SK-N-SH treated with all-trans-retinoic acid at 6 μM for 48 hours (cell line): ENCODE measurements at regions not wholly inside any gene's neighbourhood (a gene's known extent, or its start where the extent isn't known, plus 50 kb on each side); places are given as distances from the start of the nearest gene placed in this dataset.

ENCODE experiments used
- ATAC-seq: fragments of 200-7000 bp; cut with Tn5 transposase; 3 replicates; pipeline ENCODE4 v1.9.1; 2020; ENCODE audit warnings: mild to moderate bottlenecking, moderate library complexity
- ARNTL ChIP-seq: fragments of 450-650 bp; formaldehyde crosslinking; IDR thresholded peaks from 2 replicates; pipeline ENCODE4 v1.5.0; 2020; ENCODE audit warnings: low read depth, mild to moderate bottlenecking, moderate library complexity, borderline replicate concordance
- BACH2 ChIP-seq: fragments of 250-450 bp; sonication (Bioruptor Pico); IDR thresholded peaks from 2 replicates; pipeline ENCODE4 v1.9.0; 2021; ENCODE audit warnings: mild to moderate bottlenecking, borderline replicate concordance
- CREB5 ChIP-seq: fragments of 250-450 bp; sonication (Bioruptor Pico); IDR thresholded peaks from 2 replicates; pipeline ENCODE4 v1.5.1; 2020; ENCODE audit warnings: low read depth, mild to moderate bottlenecking, moderate library complexity
- CSRNP3 ChIP-seq: fragments of 250-450 bp; sonication (Bioruptor Pico); IDR thresholded peaks from 2 replicates; pipeline ENCODE4 v1.5.1; 2021; ENCODE audit warnings: mild to moderate bottlenecking, moderate library complexity
- ESRRG ChIP-seq: fragments of 250-450 bp; sonication (Bioruptor Pico); IDR thresholded peaks from 2 replicates; pipeline ENCODE4 v1.6.1; 2021; ENCODE audit warnings: mild to moderate bottlenecking
- GLIS3 ChIP-seq: fragments of 250-450 bp; sonication (Bioruptor Pico); IDR thresholded peaks from 2 replicates; pipeline ENCODE4 v1.5.0; 2020; ENCODE audit warnings: mild to moderate bottlenecking, moderate library complexity
- ISL1 ChIP-seq: fragments of 250-450 bp; sonication (Bioruptor Pico); IDR thresholded peaks from 2 replicates; pipeline ENCODE4 v2.1.2; 2022; ENCODE audit warnings: mild to moderate bottlenecking, moderate library complexity
- PATZ1 ChIP-seq: fragments of 250-450 bp; sonication (Bioruptor Pico); IDR thresholded peaks from 2 replicates; pipeline ENCODE4 v1.8.0; 2020; ENCODE audit warnings: mild to moderate bottlenecking, moderate library complexity, borderline replicate concordance
- POU6F1 ChIP-seq: fragments of 250-450 bp; sonication (Bioruptor Pico); IDR thresholded peaks from 2 replicates; pipeline ENCODE4 v1.8.0; 2021; ENCODE audit warnings: low read depth, mild to moderate bottlenecking, moderate library complexity, borderline replicate concordance
- PPARA ChIP-seq: fragments of 250-450 bp; sonication (Bioruptor Pico); IDR thresholded peaks from 2 replicates; pipeline ENCODE4 v1.5.0; 2020; ENCODE audit warnings: mild to moderate bottlenecking, borderline replicate concordance
- SNAI2 ChIP-seq: fragments of 250-450 bp; sonication (Bioruptor Pico); IDR thresholded peaks from 2 replicates; pipeline ENCODE4 v1.5.0; 2020; ENCODE audit warnings: mild to moderate bottlenecking, moderate library complexity
- TCF4 ChIP-seq: fragments of 250-450 bp; sonication (Bioruptor Pico); IDR thresholded peaks from 2 replicates; pipeline ENCODE4 v1.8.0; 2021; ENCODE audit warnings: mild to moderate bottlenecking, moderate library complexity, borderline replicate concordance
- ZC3H10 ChIP-seq: fragments of 250-450 bp; sonication (Bioruptor Pico); IDR thresholded peaks from 2 replicates; pipeline ENCODE4 v1.5.1; 2021; ENCODE audit warnings: mild to moderate bottlenecking, moderate library complexity
- ZFP3 ChIP-seq: fragments of 250-450 bp; sonication (Bioruptor Pico); IDR thresholded peaks from 2 replicates; pipeline ENCODE4 v1.5.0; 2020; ENCODE audit warnings: mild to moderate bottlenecking, moderate library complexity
- ZFP30 ChIP-seq: fragments of 450-650 bp; formaldehyde crosslinking; IDR thresholded peaks from 2 replicates; pipeline ENCODE4 v1.5.0; 2022; ENCODE audit warnings: mild to moderate bottlenecking, moderate library complexity
- ZNF565 ChIP-seq: fragments of 450-650 bp; formaldehyde crosslinking; conservative IDR thresholded peaks from 2 replicates; pipeline ENCODE4 v1.5.0; 2020; ENCODE audit warnings: low read depth, mild to moderate bottlenecking, moderate library complexity
- ZNF70 ChIP-seq: fragments of 450-650 bp; formaldehyde crosslinking; IDR thresholded peaks from 2 replicates; pipeline ENCODE4 v1.5.0; 2020; ENCODE audit warnings: mild to moderate bottlenecking, moderate library complexity
- ZNF8 ChIP-seq: fragments of 450-650 bp; formaldehyde crosslinking; IDR thresholded peaks from 2 replicates; pipeline ENCODE4 v1.5.0; 2020; ENCODE audit warnings: mild to moderate bottlenecking, moderate library complexity

GRCh38 chr21:27157097-27157496 is 190.2 kb upstream of the ADAMTS5 start (continued):
- TF ChIP-seq CSRNP3 (CRISPR knock-in tag) (no peak), ZC3H10 (CRISPR knock-in tag) (no peak), BACH2 (CRISPR knock-in tag) (no peak), PPARA (CRISPR knock-in tag) (no peak)

GRCh38 chr21:27156666-27157065 is 189.8 kb upstream of the ADAMTS5 start:
- TF ChIP-seq ZNF70 (no peak), ARNTL (CRISPR knock-in tag) (no peak), CREB5 (no peak), ZFP30 (CRISPR knock-in tag) (no peak), ZFP3 (CRISPR knock-in tag) (no peak), ISL1 (CRISPR knock-in tag) (no peak), ZNF565 (CRISPR knock-in tag) (no peak), PPARA (CRISPR knock-in tag) (no peak), TCF4 (no peak), SNAI2 (CRISPR knock-in tag) (no peak), POU6F1 (CRISPR knock-in tag) (no peak), BACH2 (CRISPR knock-in tag) (no peak), CSRNP3 (CRISPR knock-in tag) (no peak), ESRRG (CRISPR knock-in tag) (no peak), GLIS3 (no peak)
- ATAC-seq, result no peak

- no peak for ATAC-seq
These were observed 188.2 kb upstream of the ADAMTS5 start for GRCh38 chr21:27155130-27155500.

More at GRCh38 chr21:27155130-27155500, 188.2 kb upstream of the ADAMTS5 start:
- TF ChIP-seq CREB5, result no peak
- TF ChIP-seq PATZ1, result no peak
- no peak for TF ChIP-seq CSRNP3 (CRISPR knock-in tag)
- TF ChIP-seq SNAI2 (CRISPR knock-in tag), result no peak
- TF ChIP-seq ZNF8 (CRISPR knock-in tag), result no peak
- TF ChIP-seq ARNTL (CRISPR knock-in tag), result no peak
- no peak for TF ChIP-seq ZNF565 (CRISPR knock-in tag)
- TF ChIP-seq, all 23 proteins: peak for 0
